ENCODE measurements at regions not wholly inside any gene's neighbourhood (a gene's known extent, or its start where the extent isn't known, plus 50 kb on each side); places are given as distances from the start of the nearest gene placed in this dataset.

DNA sequence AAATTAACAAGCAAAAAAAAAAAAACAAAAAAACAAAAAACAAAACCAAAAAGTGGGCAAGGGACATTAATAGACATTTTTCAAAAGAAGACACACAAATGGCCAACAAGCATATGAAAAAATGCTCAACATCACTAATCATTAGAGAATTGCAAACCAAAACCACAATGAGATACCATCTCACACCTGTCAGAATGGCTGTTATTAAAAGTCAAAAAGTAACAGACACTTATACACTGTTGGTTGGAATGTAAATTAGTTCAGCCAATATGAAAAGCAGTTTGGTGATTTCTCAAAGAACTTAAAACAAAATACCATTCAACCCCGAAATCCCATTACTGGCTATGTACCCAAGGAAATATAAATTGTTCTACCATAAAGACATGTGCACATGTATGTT lies 222.4 kb upstream of the CD96 start:
- TF ChIP-seq, protein P1, sequence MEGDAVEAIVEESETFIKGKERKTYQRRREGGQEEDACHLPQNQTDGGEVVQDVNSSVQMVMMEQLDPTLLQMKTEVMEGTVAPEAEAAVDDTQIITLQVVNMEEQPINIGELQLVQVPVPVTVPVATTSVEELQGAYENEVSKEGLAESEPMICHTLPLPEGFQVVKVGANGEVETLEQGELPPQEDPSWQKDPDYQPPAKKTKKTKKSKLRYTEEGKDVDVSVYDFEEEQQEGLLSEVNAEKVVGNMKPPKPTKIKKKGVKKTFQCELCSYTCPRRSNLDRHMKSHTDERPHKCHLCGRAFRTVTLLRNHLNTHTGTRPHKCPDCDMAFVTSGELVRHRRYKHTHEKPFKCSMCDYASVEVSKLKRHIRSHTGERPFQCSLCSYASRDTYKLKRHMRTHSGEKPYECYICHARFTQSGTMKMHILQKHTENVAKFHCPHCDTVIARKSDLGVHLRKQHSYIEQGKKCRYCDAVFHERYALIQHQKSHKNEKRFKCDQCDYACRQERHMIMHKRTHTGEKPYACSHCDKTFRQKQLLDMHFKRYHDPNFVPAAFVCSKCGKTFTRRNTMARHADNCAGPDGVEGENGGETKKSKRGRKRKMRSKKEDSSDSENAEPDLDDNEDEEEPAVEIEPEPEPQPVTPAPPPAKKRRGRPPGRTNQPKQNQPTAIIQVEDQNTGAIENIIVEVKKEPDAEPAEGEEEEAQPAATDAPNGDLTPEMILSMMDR (IDR thresholded peaks at IDR 0.05; ENCODE audit: low read depth, low read length) = no peak
- TF ChIP-seq EZH2phosphoT487 (IDR thresholded peaks at IDR 0.05; ENCODE audit: low read depth) = no peak

Measured in OCI-LY3 (cell line).